ENCODE measurements at regions not wholly inside any gene's neighbourhood (a gene's known extent, or its start where the extent isn't known, plus 50 kb on each side); places are given as distances from the start of the nearest gene placed in this dataset.
"Not testable (repeated sequence)": the region's sequence is repeated elsewhere in the genome, so short reads cannot be mapped to it uniquely, and the experiment has no call there.

GRCh38 chr9:73269430-73270101, 117.9 kb downstream of the ANXA1 start:
- no peaks in the 10 kb centered on the region for H3K27me3 Mint-ChIP-seq (ENCODE audit: low read depth)
- H3K4me1 Mint-ChIP-seq (ENCODE audit: low read depth) = no peaks in the 10 kb centered on the region
- H3K36me3 Mint-ChIP-seq (ENCODE audit: low read depth) = no peaks in the 10 kb centered on the region
- no peak overlapping the region for H3K27ac Mint-ChIP-seq
- H3K9me3 Mint-ChIP-seq = no peaks in the 10 kb centered on the region
- no peak overlapping the region for H3K4me3 Mint-ChIP-seq

DNA sequence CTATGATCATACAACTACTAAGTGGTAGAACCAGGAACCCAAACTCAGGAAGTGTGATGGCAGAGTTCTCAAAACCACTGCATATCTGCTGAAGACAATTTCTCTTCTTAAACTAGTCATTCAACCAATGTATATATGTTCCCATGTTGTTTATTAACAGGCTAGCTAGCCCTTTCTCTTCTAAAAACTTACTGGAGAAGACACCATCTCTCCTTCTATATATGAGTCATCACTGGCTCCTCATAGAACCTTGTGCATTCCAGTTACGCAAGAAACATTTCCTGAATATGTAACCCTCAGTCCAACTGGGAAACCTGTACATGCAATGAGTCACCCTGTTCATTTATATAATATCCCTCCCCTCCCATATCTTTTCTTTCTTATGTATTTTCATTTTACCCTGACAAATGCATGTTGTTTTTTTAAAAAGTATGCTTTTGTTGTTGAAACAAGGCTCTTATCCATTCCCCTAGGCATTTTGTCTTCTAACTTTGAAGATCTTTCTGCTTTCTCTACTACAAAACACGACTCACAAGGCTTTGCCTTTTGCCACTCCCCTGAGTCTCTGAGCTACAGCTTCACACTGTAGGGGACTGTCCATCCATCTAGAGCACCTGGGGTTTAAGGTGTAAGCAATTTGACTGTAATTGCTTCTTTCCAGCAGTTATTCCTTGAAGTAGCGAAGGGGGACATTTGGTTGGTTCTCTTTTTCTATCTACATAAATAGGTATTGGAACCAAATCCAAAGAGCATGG, 119.5 kb downstream of the ANXA1 start:
- Mint-ChIP-seq H3K36me3 (ENCODE audit: low read depth) (no peaks in the 10 kb centered on the region), H3K27me3 (ENCODE audit: low read depth) (no peaks in the 10 kb centered on the region), H3K4me1 (ENCODE audit: low read depth) (no peaks in the 10 kb centered on the region), H3K9me3 (no peaks in the 10 kb centered on the region), H3K27ac (no peak overlapping the region), H3K4me3 (no peak overlapping the region)

DNA sequence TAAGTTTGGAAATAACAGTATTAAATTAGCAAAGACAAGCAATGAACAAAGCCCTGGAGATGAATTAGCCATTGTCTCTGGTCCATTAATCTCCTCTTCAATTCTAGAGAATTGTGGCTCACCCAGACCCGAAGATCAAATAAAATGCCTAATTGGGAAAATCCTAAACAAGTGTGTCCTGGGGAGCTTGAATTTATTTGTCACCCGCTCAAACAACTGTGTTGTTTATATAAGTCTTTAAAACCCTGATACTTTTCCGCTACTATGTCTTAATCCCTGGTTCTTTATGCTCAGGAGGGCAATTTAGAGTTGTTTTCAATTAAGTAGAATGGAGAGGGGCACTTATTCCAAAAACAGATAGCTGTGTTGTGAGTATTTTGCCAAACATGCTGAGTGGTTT, 128.4 kb downstream of the ANXA1 start:
- no peaks in the 10 kb centered on the region for H3K27me3 Mint-ChIP-seq (ENCODE audit: low read depth)
- H3K4me1 Mint-ChIP-seq (ENCODE audit: low read depth) = no peaks in the 10 kb centered on the region
- H3K9me3 Mint-ChIP-seq = no peaks in the 10 kb centered on the region
- H3K27ac Mint-ChIP-seq = no peak overlapping the region
- no peaks in the 10 kb centered on the region for H3K36me3 Mint-ChIP-seq (ENCODE audit: low read depth)
- no peak overlapping the region for H3K4me3 Mint-ChIP-seq

DNA sequence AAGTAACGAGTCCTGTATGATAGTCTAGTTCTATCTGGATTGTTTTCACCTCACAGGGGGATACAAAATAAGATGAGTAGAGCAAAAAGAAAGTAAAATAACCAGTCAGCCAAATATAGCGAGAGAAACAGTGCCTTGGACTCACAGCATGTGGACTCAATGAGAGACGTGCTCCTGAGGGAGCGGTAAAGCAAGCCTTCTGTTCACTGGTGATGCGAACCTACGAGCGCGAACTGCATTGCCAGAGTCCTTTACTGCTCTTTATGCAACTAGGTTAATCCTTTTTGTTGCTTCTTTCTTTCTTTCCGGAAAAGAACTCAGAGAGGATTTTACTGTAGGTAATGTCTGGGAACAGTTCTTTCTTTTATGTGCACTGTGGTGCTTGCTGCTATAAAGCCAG, 132.7 kb downstream of the ANXA1 start:
- Mint-ChIP-seq H3K27me3 (ENCODE audit: low read depth) (no peaks in the 10 kb centered on the region), H3K4me1 (ENCODE audit: low read depth) (no peaks in the 10 kb centered on the region), H3K36me3 (ENCODE audit: low read depth) (no peaks in the 10 kb centered on the region), H3K4me3 (no peak overlapping the region), H3K9me3 (no peaks in the 10 kb centered on the region), H3K27ac (no peak overlapping the region)

- no peaks in the 10 kb centered on the region for H3K9me3 Mint-ChIP-seq
- no peaks in the 10 kb centered on the region for H3K4me1 Mint-ChIP-seq (ENCODE audit: low read depth)
- H3K27me3 Mint-ChIP-seq (ENCODE audit: low read depth) = no peaks in the 10 kb centered on the region
- H3K27ac Mint-ChIP-seq = no peak overlapping the region
- no peak overlapping the region for H3K4me3 Mint-ChIP-seq
- no peaks in the 10 kb centered on the region for H3K36me3 Mint-ChIP-seq (ENCODE audit: low read depth)
Measured at GRCh38 chr9:73294336-73294735, 142.7 kb downstream of the ANXA1 start.

DNA sequence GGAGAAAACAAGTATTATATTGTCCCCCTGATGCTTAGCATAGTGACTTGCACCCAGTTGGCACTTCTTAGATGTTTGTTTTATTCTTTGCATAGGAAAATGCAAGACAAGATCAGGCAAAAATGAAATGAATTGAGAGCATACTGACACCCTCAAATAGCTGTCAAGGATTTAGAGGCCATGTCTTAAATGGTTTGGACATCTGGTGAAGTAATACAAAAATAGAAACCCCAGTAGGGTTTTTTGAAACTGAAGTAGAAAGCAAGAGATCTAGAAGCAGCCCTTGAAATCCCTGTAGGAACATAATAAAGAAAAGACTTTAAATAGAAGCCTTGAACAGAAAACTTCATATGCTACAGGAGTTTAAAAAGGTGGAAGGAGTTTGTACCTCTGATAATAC, 174.3 kb downstream of the ANXA1 start:
- Mint-ChIP-seq H3K9me3 (no peaks in the 10 kb centered on the region), H3K4me3 (no peak overlapping the region), H3K36me3 (ENCODE audit: low read depth) (no peaks in the 10 kb centered on the region), H3K27ac (no peak overlapping the region), H3K27me3 (ENCODE audit: low read depth) (peaks cover 3% of the 10 kb centered on the region), H3K4me1 (ENCODE audit: low read depth) (no peaks in the 10 kb centered on the region)

GRCh38 chr9:73327149-73327548, 175.5 kb downstream of the ANXA1 start:
- Mint-ChIP-seq H3K27ac (no peak overlapping the region), H3K4me3 (no peak overlapping the region), H3K36me3 (ENCODE audit: low read depth) (no peaks in the 10 kb centered on the region), H3K4me1 (ENCODE audit: low read depth) (no peaks in the 10 kb centered on the region), H3K27me3 (ENCODE audit: low read depth) (peaks cover 3% of the 10 kb centered on the region), H3K9me3 (no peaks in the 10 kb centered on the region)

GRCh38 chr9:73337182-73337581, 185.5 kb downstream of the ANXA1 start:
- not testable (repeated sequence) for H3K36me3 Mint-ChIP-seq (ENCODE audit: low read depth)

GRCh38 chr9:73344060-73344459, 192.4 kb downstream of the ANXA1 start:
- Mint-ChIP-seq H3K9me3 (no peaks in the 10 kb centered on the region), H3K4me3 (no peak overlapping the region), H3K27ac (no peak overlapping the region), H3K36me3 (ENCODE audit: low read depth) (no peaks in the 10 kb centered on the region), H3K27me3 (ENCODE audit: low read depth) (no peaks in the 10 kb centered on the region), H3K4me1 (ENCODE audit: low read depth) (no peaks in the 10 kb centered on the region)

More at GRCh38 chr9:73337182-73337581, 185.5 kb downstream of the ANXA1 start:
- H3K27me3 Mint-ChIP-seq (ENCODE audit: low read depth); H3K27ac Mint-ChIP-seq; H3K4me1 Mint-ChIP-seq (ENCODE audit: low read depth); H3K4me3 Mint-ChIP-seq; H3K9me3 Mint-ChIP-seq: not testable (repeated sequence)

DNA sequence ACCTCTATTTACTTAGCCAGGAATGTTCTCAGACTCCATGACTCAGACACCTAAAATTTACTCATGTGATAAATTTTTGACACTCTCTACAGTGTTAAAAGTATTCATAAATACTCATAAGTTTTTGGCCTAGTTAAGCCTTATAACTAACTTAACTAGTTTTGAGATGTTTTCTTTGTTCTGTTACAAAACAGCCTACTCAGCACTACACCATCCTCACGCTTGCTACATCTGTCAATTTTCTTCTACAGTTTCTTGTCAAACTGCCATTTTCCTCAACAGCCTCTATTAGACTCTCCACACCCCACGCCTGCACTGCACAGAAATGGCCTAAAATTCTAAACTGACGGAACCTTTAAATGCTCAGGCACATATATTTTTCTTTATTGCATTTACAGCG, 195.5 kb downstream of the ANXA1 start:
- Mint-ChIP-seq H3K4me1 (ENCODE audit: low read depth) (no peaks in the 10 kb centered on the region), H3K9me3 (no peaks in the 10 kb centered on the region), H3K27ac (no peak overlapping the region), H3K4me3 (no peak overlapping the region), H3K36me3 (ENCODE audit: low read depth) (no peaks in the 10 kb centered on the region), H3K27me3 (ENCODE audit: low read depth) (no peaks in the 10 kb centered on the region)

GRCh38 chr9:73347720-73348119, 196.1 kb downstream of the ANXA1 start:
- Mint-ChIP-seq H3K4me3 (no peak overlapping the region), H3K4me1 (ENCODE audit: low read depth) (no peaks in the 10 kb centered on the region), H3K27me3 (ENCODE audit: low read depth) (no peaks in the 10 kb centered on the region), H3K27ac (no peak overlapping the region), H3K36me3 (ENCODE audit: low read depth) (no peaks in the 10 kb centered on the region), H3K9me3 (no peaks in the 10 kb centered on the region)

DNA sequence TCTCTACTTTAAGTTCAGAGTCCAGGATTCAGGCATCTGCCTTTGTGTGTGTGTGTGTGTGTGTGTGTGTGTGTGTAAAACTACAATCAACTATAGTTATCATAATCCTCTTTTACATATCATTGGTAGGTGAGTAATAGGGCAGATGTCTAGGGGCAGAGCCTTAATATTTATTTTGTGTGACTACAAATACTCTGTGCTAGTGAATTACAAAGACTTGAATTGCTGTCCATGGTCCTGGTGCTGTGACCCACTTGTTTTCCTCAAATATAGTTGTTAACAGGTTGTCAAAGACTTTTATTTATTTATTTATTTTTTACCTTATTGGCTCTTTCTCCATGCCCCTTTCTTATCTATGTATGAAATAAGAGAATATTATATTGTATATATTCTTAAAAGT, 196.8 kb downstream of the ANXA1 start:
- no peak overlapping the region for H3K4me3 Mint-ChIP-seq
- no peaks in the 10 kb centered on the region for H3K4me1 Mint-ChIP-seq (ENCODE audit: low read depth)
- H3K9me3 Mint-ChIP-seq = no peaks in the 10 kb centered on the region
- H3K27me3 Mint-ChIP-seq (ENCODE audit: low read depth) = no peaks in the 10 kb centered on the region
- no peaks in the 10 kb centered on the region for H3K36me3 Mint-ChIP-seq (ENCODE audit: low read depth)
- H3K27ac Mint-ChIP-seq = no peak overlapping the region

DNA sequence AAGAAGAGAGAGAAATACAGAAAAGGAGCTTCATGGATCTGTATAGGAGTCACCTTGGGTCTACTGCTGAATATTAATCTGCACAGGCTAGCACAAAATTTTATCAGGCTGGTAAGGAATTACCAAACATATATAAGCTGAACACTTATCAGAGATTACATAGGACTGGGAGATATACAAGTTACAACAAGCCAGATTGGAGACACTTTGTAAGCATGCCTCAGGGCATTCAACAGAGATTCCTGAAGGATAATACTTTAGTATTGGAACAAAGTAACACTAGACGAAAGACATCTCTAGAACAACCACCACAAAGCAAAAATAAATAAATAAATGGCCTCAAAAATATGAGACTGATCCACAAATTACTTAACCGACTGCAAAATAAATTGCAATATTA, 197.8 kb downstream of the ANXA1 start:
- no peak overlapping the region for H3K27ac Mint-ChIP-seq
- no peaks in the 10 kb centered on the region for H3K4me1 Mint-ChIP-seq (ENCODE audit: low read depth)
- no peaks in the 10 kb centered on the region for H3K36me3 Mint-ChIP-seq (ENCODE audit: low read depth)
- H3K4me3 Mint-ChIP-seq = no peak overlapping the region
- no peaks in the 10 kb centered on the region for H3K27me3 Mint-ChIP-seq (ENCODE audit: low read depth)
- no peaks in the 10 kb centered on the region for H3K9me3 Mint-ChIP-seq

GRCh38 chr9:73357607-73358006, 205.9 kb downstream of the ANXA1 start:
- H3K27me3 Mint-ChIP-seq (ENCODE audit: low read depth) = no peaks in the 10 kb centered on the region
- H3K36me3 Mint-ChIP-seq (ENCODE audit: low read depth) = no peaks in the 10 kb centered on the region
- H3K4me3 Mint-ChIP-seq = no peak overlapping the region
- H3K9me3 Mint-ChIP-seq = no peaks in the 10 kb centered on the region
- H3K27ac Mint-ChIP-seq = no peak overlapping the region
- H3K4me1 Mint-ChIP-seq (ENCODE audit: low read depth) = no peaks in the 10 kb centered on the region

- no peaks in the 10 kb centered on the region for H3K4me1 Mint-ChIP-seq (ENCODE audit: low read depth)
- H3K36me3 Mint-ChIP-seq (ENCODE audit: low read depth) = no peaks in the 10 kb centered on the region
- no peak overlapping the region for H3K4me3 Mint-ChIP-seq
- no peak overlapping the region for H3K27ac Mint-ChIP-seq
- H3K27me3 Mint-ChIP-seq (ENCODE audit: low read depth) = no peaks in the 10 kb centered on the region
- H3K9me3 Mint-ChIP-seq = no peaks in the 10 kb centered on the region
Measured at GRCh38 chr9:73370053-73370452, 218.4 kb downstream of the ANXA1 start.

All from T-helper 1 cell treated with Interleukin-12 subunit alpha and Interleukin-12 subunit beta and Interleukin-4 antibody, amounts not matched to agents 30 μg/mL and 1 μg/mL, for 36 hours (primary cell).